Heart left ventricle (tissue), 13 donors: ENCODE measurements at regions not wholly inside any gene's neighbourhood (a gene's known extent, or its start where the extent isn't known, plus 50 kb on each side); places are given as distances from the start of the nearest gene placed in this dataset.

Experiments used
- CTCF ChIP-seq, 12 donors: fragments of 200-600 bp; sonication (generic) in 4 of 12; IDR thresholded peaks; one replicate each; pipeline versions ENCODE4 v1.5.0 to v1.8.0; 2018 to 2022; ENCODE audit warnings: antibody characterized with exemption in 12 of 12, mild to moderate bottlenecking in 5 of 12
- POLR2A ChIP-seq, 2 donors: fragments of 450-650 bp; IDR thresholded peaks; one replicate each; pipeline ENCODE4 v1.6.1; 2017; ENCODE audit warnings: antibody characterized with exemption in 2 of 2, mild to moderate bottlenecking in 2 of 2, moderate library complexity in 2 of 2
- donor health status: ischemic (EF 13 %, LVEDD 7.1; RV severe dilation, severe dysfunction).
- donor health status: DM: no; HTN: yes; CAD: no.
- donor health status: DM: no; HTN: no; CAD: no.
- donor health status: ischemic (EF 25% LVEDD 6.9; RV normal size, moderate dysfunction).
- donor health status: ischemic (EF 25% LVEDD 5.7; RV mildly dilated, moderate dysfunction).
- donor health status: ischemic (EF 35%, LVEDD 5.7; RV mildly dilated, moderate dysfunction).
- donor health status: nonischemic (EF 11% LVEDD 7.7; RV severe dilation, severe dysfunction).
- donor health status: DM: yes; HTN: yes; CAD: no.
- donor health status: PGD.
- donor health status: ischemic (EF 29% LVEDD 5.4; RV normal size, mild dysfunction).
- donor health status: nonischemic (EF 23%, LVEDD 6.1; RV moderate dilation, normal function).

DNA sequence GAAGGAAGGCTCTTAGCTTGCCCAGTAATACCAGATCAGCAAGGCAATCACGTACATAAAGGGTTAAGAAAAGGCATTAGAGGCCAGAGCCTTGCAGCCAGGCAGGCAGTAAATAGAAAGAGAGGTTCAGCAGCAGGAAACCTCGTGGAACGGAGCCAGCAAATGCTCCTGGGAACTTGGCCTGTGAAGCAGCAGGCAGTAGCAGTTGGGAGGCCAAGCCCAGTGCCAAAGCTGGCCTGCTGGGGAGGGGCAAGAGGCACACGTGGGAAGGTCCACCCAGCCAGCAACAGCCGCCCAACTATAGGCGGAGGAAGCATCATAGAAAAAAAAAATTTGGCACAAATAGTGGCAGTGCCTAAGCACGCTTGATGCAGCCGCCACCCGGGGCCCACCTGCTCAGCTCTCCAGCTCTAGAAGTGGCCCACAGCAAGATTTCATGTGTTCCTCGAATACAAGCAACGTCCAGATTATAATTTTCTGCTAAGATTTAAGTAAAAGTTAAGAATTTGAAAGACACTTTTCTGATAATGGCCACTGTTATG is 2339.5 kb downstream of the TP53TG3F start:
- TF ChIP-seq CTCF (IDR thresholded peaks at IDR 0.05) (no peak), POLR2A (IDR thresholded peaks at IDR 0.05) (no peak)
